ENCODE measurements at regions not wholly inside any gene's neighbourhood (a gene's known extent, or its start where the extent isn't known, plus 50 kb on each side); places are given as distances from the start of the nearest gene placed in this dataset.
"Not testable (repeated sequence)": the region's sequence is repeated elsewhere in the genome, so short reads cannot be mapped to it uniquely, and the experiment has no call there.

GRCh38 chr7:81232084-81232799 is 313.4 kb upstream of the SEMA3C start:
- Mint-ChIP-seq H3K27me3 (no peaks in the 10 kb centered on the region), H3K4me3 (no peak overlapping the region), H3K27ac (no peak overlapping the region), H3K36me3 (no peaks in the 10 kb centered on the region), H3K4me1 (no peaks in the 10 kb centered on the region), H3K9me3 (no peaks in the 10 kb centered on the region)
- no peak for DNase-seq

DNA sequence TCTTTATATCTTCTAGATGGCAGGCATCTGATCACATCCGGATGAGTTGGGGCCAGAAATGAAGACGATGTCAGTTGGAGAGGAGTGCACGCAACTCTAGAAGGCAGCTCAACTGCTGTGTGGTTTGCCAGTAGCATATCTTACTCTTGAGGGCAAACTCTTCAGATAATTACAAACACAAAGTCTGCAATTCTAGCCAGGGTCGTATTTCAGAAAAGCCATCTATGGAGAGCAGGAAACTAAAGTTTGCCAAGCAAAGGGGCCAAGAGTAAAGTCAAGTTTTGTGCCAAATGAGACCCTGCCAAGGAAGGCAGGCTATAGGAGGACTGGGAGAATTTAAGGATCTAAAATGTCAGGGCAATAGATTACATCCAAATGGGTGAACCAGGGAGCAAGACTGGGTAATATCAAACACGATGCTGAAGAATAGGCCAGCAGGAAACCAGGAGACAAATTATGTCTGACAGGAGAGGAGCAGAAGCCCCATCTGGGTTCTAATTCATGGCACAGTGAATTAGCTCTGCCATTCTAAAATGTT is 312.5 kb upstream of the SEMA3C start:
- no peak for DNase-seq
- no peak overlapping the region for H3K4me3 Mint-ChIP-seq
- no peak overlapping the region for H3K27ac Mint-ChIP-seq
- no peaks in the 10 kb centered on the region for H3K9me3 Mint-ChIP-seq
- H3K4me1 Mint-ChIP-seq: no peaks in the 10 kb centered on the region
- H3K27me3 Mint-ChIP-seq: no peaks in the 10 kb centered on the region
- H3K36me3 Mint-ChIP-seq: no peaks in the 10 kb centered on the region

DNA sequence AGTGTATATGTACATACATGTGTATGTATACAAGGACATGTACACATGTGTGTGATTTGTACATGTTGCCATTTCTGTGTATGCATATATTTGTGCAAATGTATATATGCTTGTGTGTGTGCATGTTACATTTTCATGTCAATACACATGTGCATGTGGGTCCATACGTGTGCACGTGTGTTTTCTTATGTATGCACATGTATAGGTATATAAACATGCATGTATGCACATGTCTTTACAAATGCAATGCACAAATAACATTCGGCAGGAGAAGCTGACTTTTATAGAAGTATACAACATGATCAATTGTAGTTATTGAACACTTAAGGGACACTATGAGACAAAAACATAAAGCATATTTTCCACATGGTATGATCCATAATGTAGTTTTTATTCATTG is 307.4 kb upstream of the SEMA3C start:
- Mint-ChIP-seq H3K36me3 (no peaks in the 10 kb centered on the region), H3K27ac (no peak overlapping the region), H3K4me1 (no peaks in the 10 kb centered on the region), H3K4me3 (no peak overlapping the region), H3K9me3 (no peaks in the 10 kb centered on the region), H3K27me3 (no peaks in the 10 kb centered on the region)
- DNase-seq: no peak

DNA sequence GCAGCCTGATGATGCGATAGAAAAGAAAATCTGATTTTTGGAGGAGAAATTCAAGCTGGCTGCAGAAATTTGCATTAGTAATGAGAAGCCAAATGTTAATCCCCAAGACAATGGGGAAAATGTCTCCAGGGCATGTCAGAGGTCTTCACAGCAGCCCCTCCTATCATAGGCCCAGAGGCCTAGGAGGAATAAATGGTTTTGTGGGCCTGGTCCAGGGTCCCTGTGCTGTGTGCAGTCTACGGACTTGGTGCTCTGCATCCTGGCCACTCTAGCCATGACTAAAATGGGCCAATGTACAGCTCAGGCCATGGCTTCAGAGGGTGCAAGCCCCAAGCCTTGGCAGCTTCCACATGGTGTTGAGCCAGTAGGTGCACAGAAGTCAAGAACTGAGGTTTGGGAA is 303.8 kb upstream of the SEMA3C start:
- H3K36me3 Mint-ChIP-seq, H3K4me3 Mint-ChIP-seq, H3K27me3 Mint-ChIP-seq, H3K27ac Mint-ChIP-seq, H3K4me1 Mint-ChIP-seq, H3K9me3 Mint-ChIP-seq, DNase-seq: not testable (repeated sequence)

GRCh38 chr7:81221527-81222217 is 302.8 kb upstream of the SEMA3C start:
- no peaks in the 10 kb centered on the region for H3K4me1 Mint-ChIP-seq
- no peaks in the 10 kb centered on the region for H3K36me3 Mint-ChIP-seq
- H3K9me3 Mint-ChIP-seq: no peaks in the 10 kb centered on the region
- no peak overlapping the region for H3K27ac Mint-ChIP-seq
- no peaks in the 10 kb centered on the region for H3K27me3 Mint-ChIP-seq
- H3K4me3 Mint-ChIP-seq: no peak overlapping the region
- DNase-seq: no peak

- H3K4me1 Mint-ChIP-seq: no peaks in the 10 kb centered on the region
- no peaks in the 10 kb centered on the region for H3K27me3 Mint-ChIP-seq
- no peaks in the 10 kb centered on the region for H3K9me3 Mint-ChIP-seq
- H3K36me3 Mint-ChIP-seq: no peaks in the 10 kb centered on the region
- DNase-seq: no peak
- H3K27ac Mint-ChIP-seq: no peak overlapping the region
- no peak overlapping the region for H3K4me3 Mint-ChIP-seq
These were observed 299.7 kb upstream of the SEMA3C start for GRCh38 chr7:81218480-81219106.

- H3K27me3 Mint-ChIP-seq: peaks cover 3% of the 10 kb centered on the region
- DNase-seq: no peak
- H3K27ac Mint-ChIP-seq: no peak overlapping the region
- H3K4me3 Mint-ChIP-seq: no peak overlapping the region
- no peaks in the 10 kb centered on the region for H3K4me1 Mint-ChIP-seq
- no peaks in the 10 kb centered on the region for H3K36me3 Mint-ChIP-seq
- H3K9me3 Mint-ChIP-seq: no peaks in the 10 kb centered on the region
These were observed 294.5 kb upstream of the SEMA3C start for GRCh38 chr7:81213394-81213793.

DNA sequence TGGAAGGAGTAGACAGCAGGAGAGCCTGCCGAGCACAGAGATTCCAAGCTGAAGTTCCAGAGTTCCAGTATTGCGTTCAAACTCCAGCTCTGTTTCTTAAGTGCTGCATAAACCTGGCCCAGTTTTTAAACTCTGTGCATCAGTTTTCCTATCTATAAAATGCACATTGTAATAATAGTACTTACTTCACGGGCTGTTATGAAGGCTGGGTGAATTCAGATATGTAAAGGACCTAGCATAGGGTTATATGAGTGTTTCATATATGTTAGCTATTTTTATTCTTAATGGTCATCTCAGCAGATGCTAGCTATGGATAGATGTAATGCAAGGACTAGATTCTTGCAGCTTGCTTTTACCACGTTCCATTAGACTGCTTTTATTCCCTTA is 293.1 kb upstream of the SEMA3C start:
- no peak for DNase-seq
- H3K27ac Mint-ChIP-seq: no peak overlapping the region
- H3K9me3 Mint-ChIP-seq: no peaks in the 10 kb centered on the region
- H3K4me3 Mint-ChIP-seq: no peak overlapping the region
- peaks cover 3% of the 10 kb centered on the region for H3K27me3 Mint-ChIP-seq
- no peaks in the 10 kb centered on the region for H3K4me1 Mint-ChIP-seq
- no peaks in the 10 kb centered on the region for H3K36me3 Mint-ChIP-seq

DNA sequence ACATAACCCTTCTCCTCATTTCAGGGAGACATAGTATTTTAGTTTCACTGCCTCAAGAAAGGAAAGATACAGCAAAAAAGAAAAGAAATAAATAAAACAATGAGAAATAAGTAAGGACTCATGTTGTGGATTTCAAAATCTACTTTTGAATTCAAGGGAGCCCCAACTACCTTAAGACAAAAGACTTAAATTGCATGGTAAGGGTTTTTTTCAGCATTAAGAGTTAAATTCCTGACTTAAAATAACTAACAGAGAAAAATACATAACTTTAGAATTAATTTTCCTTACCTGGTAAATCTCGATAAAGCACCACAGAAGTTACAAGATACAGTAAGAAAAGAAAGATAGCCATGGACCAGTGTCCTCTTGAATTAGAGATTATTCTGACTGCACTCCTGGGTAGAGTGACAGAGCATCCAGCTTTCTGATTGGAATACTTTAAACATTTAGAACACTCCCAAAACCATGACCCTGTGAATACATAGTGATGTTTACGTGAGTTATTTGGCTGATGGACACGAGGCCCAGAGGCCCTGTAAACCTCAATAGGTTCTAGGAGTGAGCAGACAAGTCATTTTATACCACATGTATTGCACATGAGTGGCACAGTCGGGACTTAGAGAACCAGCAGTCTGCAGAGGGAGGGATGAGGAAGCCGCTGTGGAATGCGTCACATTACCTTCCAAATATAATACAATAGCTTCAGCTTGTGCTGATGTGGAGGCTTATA is 292.5 kb upstream of the SEMA3C start:
- H3K4me3 Mint-ChIP-seq: no peak overlapping the region
- H3K9me3 Mint-ChIP-seq: no peaks in the 10 kb centered on the region
- no peaks in the 10 kb centered on the region for H3K36me3 Mint-ChIP-seq
- no peaks in the 10 kb centered on the region for H3K4me1 Mint-ChIP-seq
- DNase-seq: no peak
- peaks cover 3% of the 10 kb centered on the region for H3K27me3 Mint-ChIP-seq
- no peak overlapping the region for H3K27ac Mint-ChIP-seq

DNA sequence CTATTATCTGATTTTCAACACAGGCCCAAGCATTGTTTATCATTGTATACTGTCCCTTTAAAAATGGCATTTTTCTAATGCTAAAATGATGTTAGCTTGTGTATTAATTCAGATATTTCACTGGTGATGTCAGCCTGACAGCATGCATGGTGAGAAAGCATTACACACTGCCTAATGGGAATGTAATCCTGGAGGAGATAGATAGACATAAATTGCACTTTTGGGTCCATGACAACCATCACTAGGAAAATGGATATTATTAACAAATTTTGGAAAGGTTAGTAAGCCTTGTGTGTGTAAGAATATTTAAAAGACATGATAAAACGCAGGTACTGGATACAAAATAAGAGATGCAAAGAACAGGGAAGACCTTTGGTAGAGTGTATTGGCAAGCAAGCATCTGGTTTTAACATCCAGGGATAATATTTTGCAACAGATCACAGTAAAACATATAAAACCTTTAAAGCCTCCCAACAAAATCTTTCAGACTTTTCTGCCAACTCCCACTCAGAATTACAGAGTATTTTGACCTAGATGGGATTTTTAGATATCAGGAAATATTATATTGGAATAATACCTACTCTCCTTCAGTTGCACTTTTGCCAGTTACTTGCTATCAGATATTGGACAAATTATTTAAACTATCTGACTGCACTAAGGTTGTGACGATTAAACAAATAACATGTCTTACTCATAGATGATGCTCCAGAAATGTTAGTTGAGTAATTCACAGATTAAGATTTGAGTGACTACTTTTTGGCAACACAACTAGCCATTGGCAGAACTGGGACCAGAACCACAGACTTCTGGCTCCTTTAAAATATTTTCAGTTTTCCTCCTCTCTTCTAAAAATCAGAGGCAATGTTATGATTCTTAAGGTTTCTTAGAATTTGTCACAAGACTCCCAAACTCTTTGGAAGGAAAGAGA is 291.6 kb upstream of the SEMA3C start:
- H3K27me3 Mint-ChIP-seq: peaks cover 6% of the 10 kb centered on the region
- no peaks in the 10 kb centered on the region for H3K36me3 Mint-ChIP-seq
- H3K27ac Mint-ChIP-seq: no peak overlapping the region
- no peaks in the 10 kb centered on the region for H3K4me1 Mint-ChIP-seq
- no peaks in the 10 kb centered on the region for H3K9me3 Mint-ChIP-seq
- no peak for DNase-seq
- H3K4me3 Mint-ChIP-seq: no peak overlapping the region

GRCh38 chr7:81209059-81209458 is 290.2 kb upstream of the SEMA3C start:
- DNase-seq: no peak
- Mint-ChIP-seq H3K27me3 (peaks cover 6% of the 10 kb centered on the region), H3K4me3 (no peak overlapping the region), H3K4me1 (no peaks in the 10 kb centered on the region), H3K27ac (no peak overlapping the region), H3K9me3 (no peaks in the 10 kb centered on the region), H3K36me3 (no peaks in the 10 kb centered on the region)

DNA sequence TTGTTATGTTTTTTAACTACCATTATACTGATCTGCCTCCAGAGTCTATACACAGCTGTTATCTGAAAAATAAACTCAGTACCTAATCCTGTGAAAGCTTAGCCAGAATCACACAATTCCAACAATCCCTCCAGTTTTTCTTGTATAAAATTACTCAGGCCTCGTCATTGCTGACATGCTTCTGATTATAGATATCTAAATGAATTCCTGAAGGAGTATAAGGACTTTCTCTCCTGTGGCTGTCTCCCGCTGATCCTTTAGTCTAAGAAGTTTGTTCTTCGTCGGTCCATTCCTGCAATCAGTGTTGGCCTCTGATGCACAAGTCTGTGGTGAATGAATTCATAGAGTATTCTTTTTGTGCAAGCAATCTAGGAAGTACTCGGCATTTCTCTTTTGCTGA is 288.9 kb upstream of the SEMA3C start:
- peaks cover 6% of the 10 kb centered on the region for H3K27me3 Mint-ChIP-seq
- DNase-seq: no peak
- no peaks in the 10 kb centered on the region for H3K36me3 Mint-ChIP-seq
- H3K27ac Mint-ChIP-seq: no peak overlapping the region
- no peak overlapping the region for H3K4me3 Mint-ChIP-seq
- no peaks in the 10 kb centered on the region for H3K9me3 Mint-ChIP-seq
- H3K4me1 Mint-ChIP-seq: no peaks in the 10 kb centered on the region

GRCh38 chr7:81206667-81207360 is 288.0 kb upstream of the SEMA3C start:
- DNase-seq: no peak
- Mint-ChIP-seq H3K27ac (no peak overlapping the region), H3K4me1 (no peaks in the 10 kb centered on the region), H3K4me3 (no peak overlapping the region), H3K9me3 (no peaks in the 10 kb centered on the region), H3K36me3 (no peaks in the 10 kb centered on the region), H3K27me3 (peaks cover 6% of the 10 kb centered on the region)

DNA sequence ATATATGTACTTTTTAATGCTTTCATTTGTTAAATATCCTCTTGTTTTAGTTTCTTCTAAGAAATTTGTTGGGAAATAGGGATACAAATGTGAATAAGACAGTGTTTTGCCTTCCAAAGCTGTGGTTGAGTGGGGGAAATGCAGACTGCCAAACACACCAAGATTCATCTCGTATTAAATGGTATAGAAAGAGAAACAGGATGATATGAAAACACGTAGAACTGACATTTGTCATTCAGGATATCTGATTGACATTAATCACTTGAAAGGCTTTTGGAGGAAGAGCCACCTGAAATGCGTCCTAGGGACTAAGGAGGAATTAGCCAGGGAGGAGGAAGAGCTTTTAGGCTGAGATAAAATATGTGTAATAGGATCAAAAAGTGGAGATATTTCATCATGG is 287.4 kb upstream of the SEMA3C start:
- Mint-ChIP-seq H3K27ac (no peak overlapping the region), H3K4me1 (no peaks in the 10 kb centered on the region), H3K4me3 (no peak overlapping the region), H3K36me3 (no peaks in the 10 kb centered on the region), H3K27me3 (peaks cover 6% of the 10 kb centered on the region), H3K9me3 (no peaks in the 10 kb centered on the region)
- DNase-seq: no peak
